Stomach (tissue), 8 donors: ENCODE measurements at regions not wholly inside any gene's neighbourhood (a gene's known extent, or its start where the extent isn't known, plus 50 kb on each side); places are given as distances from the start of the nearest gene placed in this dataset.
"Not testable (repeated sequence)": the region's sequence is repeated elsewhere in the genome, so short reads cannot be mapped to it uniquely, and the experiment has no call there.

Experiments used
- DNase-seq, 2 donors: peaks; one replicate each; pipeline versions ENCODE4 v3.0.0 to v3.0.0-alpha.2; 2013 to 2019
- H3K27ac ChIP-seq, 5 donors: fragments of 200-600 bp in 4 of 5; sonication (generic) in 4 of 5; one replicate each; pipeline ENCODE4 v1.5.1; 2013 to 2019; ENCODE audit warnings: mild to moderate bottlenecking in 1 of 5, moderate library complexity in 1 of 5
- H3K27me3 ChIP-seq, 3 donors: fragments of 200-600 bp; sonication (generic); one replicate each; pipeline ENCODE4 v1.5.1; 2017 to 2019; ENCODE audit warnings: mixed run types in 1 of 3
- H3K36me3 ChIP-seq, 4 donors: fragments of 200-600 bp; sonication (generic); 1 replicate in 3 of 4; 2 replicates in 1 of 4; pipeline ENCODE4 v1.5.1; 2016 to 2019
- H3K4me1 ChIP-seq, 4 donors: fragments of 200-600 bp; sonication (generic); one replicate each; pipeline ENCODE4 v1.5.1; 2016 to 2019
- H3K4me3 ChIP-seq, 4 donors: fragments of 200-600 bp; sonication (generic) in 3 of 4; one replicate each; pipeline ENCODE4 v1.5.1; 2016 to 2019; ENCODE audit warnings: mild to moderate bottlenecking in 1 of 4
- H3K9me3 ChIP-seq, 4 donors: fragments of 200-600 bp; sonication (generic); one replicate each; pipeline ENCODE4 v1.5.1; 2016 to 2019
- CTCF ChIP-seq, 7 experiments: fragments of 450-650 bp in 4 of 7; fragments of 200-600 bp in 3 of 7; sonication (generic) in 3 of 7; IDR thresholded peaks; one replicate each; pipeline ENCODE4 v1.5.1; 2016 to 2019; ENCODE audit warnings: antibody characterized with exemption in 7 of 7, control low read depth in 2 of 7, mild to moderate bottlenecking in 1 of 7
- EP300 ChIP-seq: sonication (generic); formaldehyde crosslinking; IDR thresholded peaks from one replicate; pipeline ENCODE4 v1.6.1; 2017; ENCODE audit warnings: antibody characterized with exemption
- POLR2A ChIP-seq, 4 donors: fragments of 450-650 bp; IDR thresholded peaks; one replicate each; pipeline ENCODE4 v1.6.1; 2016; ENCODE audit warnings: antibody characterized with exemption in 4 of 4, control low read depth in 2 of 4, mild to moderate bottlenecking in 1 of 4, moderate library complexity in 1 of 4
- POLR2AphosphoS5 ChIP-seq, 3 donors: sonication (generic); formaldehyde crosslinking; IDR thresholded peaks; one replicate each; pipeline ENCODE4 v1.6.1; 2016; ENCODE audit warnings: antibody characterized with exemption in 3 of 3
- WGBS, 5 donors: extraction: QIAGEN DNeasy Blood & Tissue Kit in 3 of 5; methylation state at CpG; one replicate each; pipeline versions ENCODE4 v1.1.5 to v1.1.7; 2013 to 2018; 5-methylcytosine and 5-hydroxymethylcytosine counted together
- intact Hi-C: fragments of 100-400 bp; cut with DNase I; formaldehyde crosslinking; loops from one replicate; pipeline ENCODE4 v1.15.1; 2023; ENCODE audit warnings: low total_unique reads
- donor health status: healthy with polysubstance abuse.
- donor health status: Bipolar disorder and iron deficiency.
- donor health status: healthy.

- 58 to 88% (median 83%) methylated on average over 5 to 6 of the region's 6 CpGs for WGBS, 5 donors
- no peak for DNase-seq
- intact Hi-C loops, result no loop called here
These were observed 61.3 kb upstream of the ADGRL1 start for GRCh38 chr19:14267224-14267741.

GRCh38 chr19:14266208-14266607, 60.2 kb upstream of the ADGRL1 start:
- 81 to 88% (median 83%) methylated on average over 4 of the region's 4 CpGs for WGBS, 5 donors
- H3K9me3 ChIP-seq, DNase-seq, H3K4me1 ChIP-seq, H3K4me3 ChIP-seq, H3K36me3 ChIP-seq, H3K27ac ChIP-seq, intact Hi-C loops: not testable (repeated sequence)
- peaks cover 0 to 52% (median 19%) of the 10 kb centered on the region in 3 donors for H3K27me3 ChIP-seq

More at GRCh38 chr19:14267224-14267741, 61.3 kb upstream of the ADGRL1 start:
- Histone ChIP-seq H3K36me3 (no peaks in the 10 kb centered on the region), H3K4me1 (peaks cover 0 to 8% (median 3%) of the 10 kb centered on the region in 4 donors), H3K4me3 (no peak overlapping the region), H3K9me3 (no peaks in the 10 kb centered on the region), H3K27ac (no peak overlapping the region), H3K27me3 (peaks cover 0 to 63% (median 19%) of the 10 kb centered on the region in 3 donors)
- TF ChIP-seq POLR2A (IDR thresholded peaks at IDR 0.05) (no peak), POLR2AphosphoS5 (IDR thresholded peaks at IDR 0.05) (no peak), CTCF (IDR thresholded peaks at IDR 0.05) (no peak), EP300 (no peak)

- no peaks in the 10 kb centered on the region for H3K9me3 ChIP-seq
- peaks cover 0 to 8% (median 3%) of the 10 kb centered on the region in 4 donors for H3K4me1 ChIP-seq
- TF ChIP-seq CTCF (IDR thresholded peaks at IDR 0.05) (no peak), POLR2AphosphoS5 (IDR thresholded peaks at IDR 0.05) (no peak), EP300 (no peak), POLR2A (IDR thresholded peaks at IDR 0.05) (no peak)
- intact Hi-C loops, result no loop called here
- H3K36me3 ChIP-seq, result no peaks in the 10 kb centered on the region
- DNase-seq, result peak in 1 of 2 donors; percentile 49
- 11 to 16% (median 13%) methylated on average over 30 to 37 of the region's 37 CpGs for WGBS, 5 donors
- peaks cover 0 to 49% (median 19%) of the 10 kb centered on the region in 3 donors for H3K27me3 ChIP-seq
- no peak overlapping the region for H3K27ac ChIP-seq
- H3K4me3 ChIP-seq, result peak overlapping the region in 1 of 4 donors; percentile 22
These were observed 59.5 kb upstream of the ADGRL1 start for GRCh38 chr19:14265290-14266036.

GRCh38 chr19:14255902-14256649, 50.1 kb upstream of the ADGRL1 start:
- H3K27me3 ChIP-seq, H3K4me3 ChIP-seq, DNase-seq, intact Hi-C loops, H3K9me3 ChIP-seq, H3K36me3 ChIP-seq, H3K27ac ChIP-seq, H3K4me1 ChIP-seq: not testable (repeated sequence)
- 77 to 95% (median 82%) methylated on average over 7 of the region's 7 CpGs for WGBS, 5 donors
